ENCODE measurements at regions not wholly inside any gene's neighbourhood (a gene's known extent, or its start where the extent isn't known, plus 50 kb on each side); places are given as distances from the start of the nearest gene placed in this dataset.
"Not testable (repeated sequence)": the region's sequence is repeated elsewhere in the genome, so short reads cannot be mapped to it uniquely, and the experiment has no call there.

DNA sequence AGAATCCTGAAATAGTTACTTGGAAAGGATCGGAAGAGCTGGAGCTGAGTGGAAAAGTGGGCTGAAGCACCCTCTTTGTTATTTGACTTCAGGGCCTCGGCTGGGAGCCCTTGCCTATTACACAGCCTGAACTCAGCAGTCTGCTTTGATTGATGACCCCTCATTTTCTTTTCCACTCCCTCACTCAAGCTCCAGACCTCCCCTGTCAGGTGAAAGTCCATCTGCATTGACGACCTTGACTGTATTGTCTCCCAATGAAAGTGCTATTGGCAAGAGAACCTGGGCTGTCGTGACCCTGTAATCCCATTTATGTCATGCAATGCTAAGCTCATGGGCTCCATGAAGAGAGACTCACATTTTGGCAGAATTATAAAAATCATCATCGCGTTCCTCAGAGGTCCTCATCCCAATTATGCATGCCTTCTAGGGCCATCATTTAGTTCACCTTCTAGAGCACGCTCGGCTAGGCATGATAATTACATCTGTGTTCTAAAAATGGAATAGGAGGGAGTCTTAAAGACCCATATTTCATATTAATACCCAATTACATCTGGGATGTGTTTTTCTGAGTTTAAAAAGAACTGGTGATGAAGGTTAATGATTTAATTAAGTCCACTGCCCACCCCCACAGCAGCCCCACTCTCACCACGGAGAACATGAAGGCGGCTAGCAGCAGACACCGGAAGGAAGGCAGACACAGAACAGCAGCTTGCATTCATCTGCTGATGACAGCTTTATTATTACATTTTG is 472.5 kb downstream of the PID1 start:
- ATAC-seq = no peak
- DNase-seq (ENCODE audit: low spot score) = no peak

DNA sequence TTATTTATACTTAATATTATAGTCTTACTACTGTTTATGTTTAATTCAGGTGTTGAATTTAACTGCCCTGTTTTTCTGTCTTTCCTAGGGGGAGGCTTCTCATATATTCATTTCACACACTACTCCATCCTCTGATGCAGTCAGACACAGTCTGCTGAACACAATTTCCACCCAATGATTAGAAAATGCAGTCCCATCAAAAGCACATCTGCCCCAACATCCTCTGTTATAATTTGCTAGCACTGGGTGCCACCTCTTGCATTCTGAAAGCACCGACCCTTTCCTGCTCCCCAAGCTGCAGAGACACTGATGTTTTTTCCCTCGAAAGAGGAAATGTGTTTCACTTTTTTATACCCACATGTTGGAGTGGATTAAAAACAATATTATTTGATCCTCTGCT is 474.7 kb downstream of the PID1 start:
- no peak for DNase-seq (ENCODE audit: low spot score)
- ATAC-seq = no peak

DNA sequence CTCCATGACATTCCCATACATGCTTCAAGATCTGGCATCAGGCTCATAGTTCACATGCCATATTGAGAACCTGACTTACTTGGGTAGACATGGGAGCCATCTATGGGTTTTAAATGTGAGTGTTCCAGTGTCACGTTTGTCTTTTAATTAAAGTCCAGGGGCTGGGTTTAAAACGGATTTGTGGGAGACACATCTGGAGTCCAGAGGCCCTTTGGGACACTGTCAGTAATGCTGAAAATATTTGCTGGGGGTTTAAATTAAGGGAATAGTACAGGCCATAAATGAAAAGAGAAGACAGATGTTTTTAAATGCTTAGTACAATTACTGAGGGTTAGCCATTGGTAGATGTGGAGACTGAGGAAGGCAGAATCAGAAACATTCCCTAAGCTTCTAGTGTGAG is 478.0 kb downstream of the PID1 start:
- ATAC-seq = no peak
- no peak for DNase-seq (ENCODE audit: low spot score)

DNA sequence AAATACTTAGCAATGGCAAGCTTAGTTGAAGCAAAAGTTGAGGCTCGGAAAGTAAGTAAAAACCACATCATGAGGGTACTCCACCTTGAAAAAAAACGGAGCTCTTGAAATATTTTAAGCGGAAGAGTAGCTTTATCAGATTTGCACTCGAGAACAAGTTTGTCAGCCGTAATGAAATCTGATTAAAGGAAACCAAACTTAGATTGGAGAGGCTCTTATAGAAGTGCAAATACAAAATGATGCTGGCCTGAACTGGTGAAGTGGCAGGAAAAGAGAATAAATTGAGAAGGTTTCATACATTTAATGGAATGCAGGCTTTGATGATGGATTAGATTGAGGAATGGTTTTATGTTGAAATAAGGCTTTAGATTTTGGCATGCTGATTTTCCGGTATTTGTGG is 484.2 kb downstream of the PID1 start:
- ATAC-seq (no peak), DNase-seq (ENCODE audit: low spot score) (no peak)

GRCh38 chr2:228782281-228782680 is 488.8 kb downstream of the PID1 start:
- ATAC-seq (no peak), DNase-seq (ENCODE audit: low spot score) (no peak)

DNA sequence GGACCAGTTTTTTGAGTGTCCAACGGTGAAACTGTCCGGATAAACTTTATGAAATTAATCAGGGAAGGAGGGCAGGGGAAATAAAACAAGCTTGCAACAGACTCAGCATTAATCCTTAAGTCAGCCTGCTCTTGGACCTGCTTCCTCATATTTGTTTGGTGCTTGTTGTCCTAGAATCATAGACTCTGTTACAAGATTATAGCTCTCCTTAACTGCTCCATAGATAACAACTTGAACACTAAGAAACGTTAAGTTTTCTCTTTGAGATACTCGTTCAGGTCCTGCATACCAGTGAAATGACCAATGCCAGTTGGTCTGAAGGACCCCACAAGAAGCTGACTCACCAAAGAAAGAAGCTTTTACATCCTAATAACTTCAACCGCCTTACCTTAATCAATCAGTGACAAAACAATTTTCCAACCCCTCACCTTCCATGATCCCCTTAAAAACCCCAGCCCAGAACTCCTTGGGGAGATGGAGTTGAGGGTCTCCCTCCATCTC is 493.2 kb downstream of the PID1 start:
- ATAC-seq = no peak
- DNase-seq (ENCODE audit: low spot score) = no peak

- DNase-seq (ENCODE audit: low spot score) (no peak), ATAC-seq (no peak)
Observed at GRCh38 chr2:228774548-228774947, 496.5 kb downstream of the PID1 start.

DNA sequence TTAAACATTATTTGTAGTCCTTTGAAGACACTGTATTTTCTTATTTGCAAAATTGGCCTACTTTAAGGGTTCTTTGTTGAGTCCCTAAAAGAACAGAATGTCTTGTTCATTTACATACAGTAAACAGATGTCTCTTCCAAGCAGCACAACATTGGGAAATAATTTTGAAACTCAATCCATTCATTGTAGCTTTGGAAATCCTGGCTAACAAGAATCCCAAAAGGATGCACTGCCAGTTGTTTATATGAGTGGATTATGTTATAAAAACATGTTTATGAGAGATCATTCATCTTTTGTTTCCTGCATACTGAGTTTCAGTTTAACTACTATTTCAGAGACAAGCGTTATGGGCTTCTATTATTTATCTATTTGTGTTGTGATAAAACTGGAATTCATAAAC is 499.3 kb downstream of the PID1 start:
- ATAC-seq = no peak
- DNase-seq (ENCODE audit: low spot score) = no peak

DNA sequence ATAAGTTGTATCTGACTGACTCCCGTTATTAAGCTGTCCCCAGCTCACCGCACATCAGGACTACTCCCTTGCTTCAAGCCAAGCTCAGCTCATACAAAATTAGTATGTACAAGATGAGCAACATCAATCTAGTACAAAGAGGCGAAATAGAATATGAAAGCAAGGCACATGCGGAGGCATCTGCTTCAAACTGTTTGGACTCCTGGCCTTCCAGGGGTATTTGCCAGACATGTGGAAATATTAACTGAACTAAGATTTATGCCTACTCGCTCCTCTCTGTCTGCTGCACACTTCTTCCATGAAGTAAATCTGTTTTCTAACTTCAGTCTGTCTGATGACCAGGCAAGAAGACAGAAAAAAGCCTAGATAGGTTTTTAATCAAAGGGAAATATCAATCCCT is 499.8 kb downstream of the PID1 start:
- DNase-seq (ENCODE audit: low spot score) (no peak), ATAC-seq (no peak)

DNA sequence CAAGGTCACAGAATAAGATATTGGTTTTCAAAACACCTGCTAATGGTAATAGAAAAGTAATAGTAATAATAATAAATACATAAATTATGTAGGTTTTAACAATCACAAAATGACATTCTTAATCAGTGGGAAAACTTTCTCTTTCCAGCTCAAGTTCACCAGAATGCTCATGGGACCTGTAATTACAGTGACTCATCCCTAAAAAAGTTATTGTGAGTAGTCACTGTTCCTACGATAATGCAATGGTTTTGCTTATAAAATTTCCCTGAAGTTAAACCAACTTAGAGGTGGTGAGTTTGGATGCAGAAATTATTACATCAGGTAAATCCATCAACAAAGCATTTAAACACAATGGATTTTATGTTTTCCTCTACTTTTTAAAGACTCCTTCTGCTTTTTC is 502.3 kb downstream of the PID1 start:
- DNase-seq (ENCODE audit: low spot score) (no peak), ATAC-seq (no peak)

GRCh38 chr2:228768141-228768540 is 502.9 kb downstream of the PID1 start:
- not testable (repeated sequence) for ATAC-seq; DNase-seq (ENCODE audit: low spot score)

GRCh38 chr2:228767196-228767595 is 503.9 kb downstream of the PID1 start:
- no peak for ATAC-seq
- DNase-seq (ENCODE audit: low spot score) = no peak

GRCh38 chr2:228763379-228763981 is 507.6 kb downstream of the PID1 start:
- DNase-seq (ENCODE audit: low spot score) (no peak), ATAC-seq (no peak)

- ATAC-seq (no peak), DNase-seq (ENCODE audit: low spot score) (no peak)
Observed at GRCh38 chr2:228762565-228762964, 508.5 kb downstream of the PID1 start.

DNA sequence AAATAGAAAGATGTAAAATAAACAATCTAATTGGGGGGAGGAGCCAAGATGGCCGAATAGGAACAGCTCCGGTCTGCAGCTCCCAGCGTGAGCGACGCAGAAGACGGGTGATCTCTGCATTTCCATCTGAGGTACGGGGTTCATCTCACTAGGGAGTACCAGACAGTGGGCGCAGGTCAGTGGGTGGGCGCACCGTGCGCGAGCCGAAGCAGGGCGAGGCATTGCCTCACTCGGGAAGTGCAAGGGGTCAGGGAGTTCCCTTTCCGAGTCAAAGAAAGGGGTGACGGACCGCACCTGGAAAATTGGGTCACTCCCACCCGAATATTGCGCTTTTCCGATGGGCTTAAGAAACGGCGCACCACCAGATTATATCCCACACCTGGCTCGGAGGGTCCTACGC is 515.4 kb downstream of the PID1 start:
- ATAC-seq; DNase-seq (ENCODE audit: low spot score): not testable (repeated sequence)

DNA sequence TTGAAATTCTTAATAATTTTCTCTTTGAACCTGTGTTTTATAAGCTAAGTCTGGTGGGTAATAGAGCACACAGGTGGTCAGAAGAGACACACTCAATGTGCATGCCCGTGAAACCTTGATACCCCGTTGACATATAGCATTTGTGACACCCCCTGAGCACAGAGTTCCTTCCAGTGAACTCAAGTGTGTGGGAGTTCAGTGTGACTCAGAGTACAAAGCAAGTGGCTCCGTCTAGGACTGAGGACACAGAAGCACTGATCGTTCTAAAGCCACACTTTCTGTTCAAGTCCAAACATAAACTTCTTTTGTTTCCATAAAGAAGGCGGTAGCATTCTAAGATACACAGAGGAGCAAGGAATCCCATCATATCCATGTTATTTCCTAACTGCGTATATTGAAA is 523.6 kb downstream of the PID1 start:
- DNase-seq (ENCODE audit: low spot score) = no peak
- ATAC-seq = no peak

GRCh38 chr2:228738671-228739380 is 532.3 kb downstream of the PID1 start:
- DNase-seq (ENCODE audit: low spot score) (no peak), ATAC-seq (no peak)

DNA sequence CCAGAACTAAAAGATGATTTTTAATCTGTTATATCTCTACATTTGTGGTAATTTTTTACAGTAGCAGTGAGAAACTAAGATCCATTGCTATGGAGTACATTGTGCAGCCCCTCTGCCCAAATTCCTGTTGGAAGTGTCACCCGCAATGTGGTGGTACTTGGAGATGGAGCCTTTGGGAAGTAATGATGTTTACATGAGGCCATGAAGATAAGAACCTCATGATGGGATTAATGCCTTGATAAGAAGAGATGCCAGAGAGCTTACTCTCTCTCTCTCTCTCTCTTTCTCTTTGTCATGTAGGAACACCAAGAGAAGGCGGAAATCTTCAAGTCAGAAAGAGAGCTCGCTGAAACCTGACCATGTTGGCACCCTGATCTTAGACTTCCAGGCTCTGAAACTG is 535.4 kb downstream of the PID1 start:
- ATAC-seq (no peak), DNase-seq (ENCODE audit: low spot score) (no peak)

GRCh38 chr2:228731517-228731916 is 539.6 kb downstream of the PID1 start:
- ATAC-seq = no peak
- no peak for DNase-seq (ENCODE audit: low spot score)

- DNase-seq (ENCODE audit: low spot score) = no peak
- no peak for ATAC-seq
Observed at GRCh38 chr2:228728961-228729360, 542.1 kb downstream of the PID1 start.

- ATAC-seq (no peak), DNase-seq (ENCODE audit: low spot score) (no peak)
Observed at GRCh38 chr2:228725031-228725430, 543.5 kb upstream of the SPHKAP start.

DNA sequence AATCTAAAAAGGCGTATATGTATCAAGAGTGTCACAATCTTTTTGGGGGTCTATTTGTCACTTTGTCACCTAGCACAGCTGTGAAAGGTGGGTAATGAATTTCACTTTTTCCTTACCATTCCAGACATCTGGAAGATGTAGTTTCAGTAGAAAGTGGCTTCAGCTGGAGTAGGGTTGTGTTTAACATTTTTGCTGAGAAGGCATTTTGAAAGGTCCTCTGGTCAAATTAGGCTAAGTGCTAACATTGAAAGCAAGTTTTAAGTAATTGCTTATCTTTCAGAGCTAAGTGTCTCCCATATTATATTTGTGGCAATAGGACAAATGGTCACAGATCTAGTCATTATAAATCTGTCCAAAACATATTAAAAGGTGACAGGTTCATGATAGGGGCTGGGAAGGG is 542.1 kb upstream of the SPHKAP start:
- ATAC-seq = no peak
- no peak for DNase-seq (ENCODE audit: low spot score)

Data from left lobe of liver (tissue), 2 donors.